ENCODE measurements at regions not wholly inside any gene's neighbourhood (a gene's known extent, or its start where the extent isn't known, plus 50 kb on each side); places are given as distances from the start of the nearest gene placed in this dataset.
"Not testable (repeated sequence)": the region's sequence is repeated elsewhere in the genome, so short reads cannot be mapped to it uniquely, and the experiment has no call there.

DNA sequence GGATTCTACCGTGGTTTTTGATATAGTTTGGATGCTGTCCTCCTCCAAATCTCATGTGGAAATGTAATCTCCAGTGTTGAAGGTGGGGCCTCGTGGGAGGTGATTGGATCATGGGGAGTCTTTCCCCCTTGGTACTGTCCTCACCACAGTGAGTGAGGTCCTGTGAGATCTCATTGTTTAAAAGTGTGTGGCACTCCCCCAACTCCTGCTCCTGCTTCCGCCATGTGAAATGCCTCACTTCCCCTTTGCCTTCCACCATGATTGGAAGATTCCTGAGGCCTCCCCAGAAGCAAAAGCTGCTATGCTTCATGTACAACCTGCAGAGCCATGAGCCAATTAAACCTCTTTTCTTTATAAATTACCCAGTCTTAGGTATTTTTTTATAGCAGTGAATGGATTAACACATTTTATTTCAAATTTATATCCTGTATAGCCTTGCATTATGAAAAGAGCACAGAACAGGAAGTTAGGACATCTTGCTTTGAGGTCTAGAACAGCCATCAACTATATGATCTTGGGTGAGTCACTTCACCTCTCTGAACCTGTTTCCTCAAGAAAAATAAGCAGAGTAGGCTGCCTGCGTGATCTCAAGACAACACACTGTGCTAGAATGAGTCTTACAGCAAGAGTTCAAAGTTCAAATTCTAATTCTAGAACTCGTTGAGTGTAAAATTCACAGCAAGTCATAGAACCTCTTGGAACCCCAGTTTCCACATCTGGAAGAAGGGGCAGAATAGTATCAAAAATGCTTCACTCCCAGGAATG lies 160.9 kb upstream of the EEA1 start:
- ATAC-seq: peak; percentile 38
- no peak for DNase-seq
- H3K36me3 ChIP-seq: no peaks in the 10 kb centered on the region
- peaks cover 0 to 8% of the 10 kb centered on the region in 2 donors for H3K9me3 ChIP-seq
- H3K4me1 ChIP-seq: no peaks in the 10 kb centered on the region
- TF ChIP-seq, protein P1, sequence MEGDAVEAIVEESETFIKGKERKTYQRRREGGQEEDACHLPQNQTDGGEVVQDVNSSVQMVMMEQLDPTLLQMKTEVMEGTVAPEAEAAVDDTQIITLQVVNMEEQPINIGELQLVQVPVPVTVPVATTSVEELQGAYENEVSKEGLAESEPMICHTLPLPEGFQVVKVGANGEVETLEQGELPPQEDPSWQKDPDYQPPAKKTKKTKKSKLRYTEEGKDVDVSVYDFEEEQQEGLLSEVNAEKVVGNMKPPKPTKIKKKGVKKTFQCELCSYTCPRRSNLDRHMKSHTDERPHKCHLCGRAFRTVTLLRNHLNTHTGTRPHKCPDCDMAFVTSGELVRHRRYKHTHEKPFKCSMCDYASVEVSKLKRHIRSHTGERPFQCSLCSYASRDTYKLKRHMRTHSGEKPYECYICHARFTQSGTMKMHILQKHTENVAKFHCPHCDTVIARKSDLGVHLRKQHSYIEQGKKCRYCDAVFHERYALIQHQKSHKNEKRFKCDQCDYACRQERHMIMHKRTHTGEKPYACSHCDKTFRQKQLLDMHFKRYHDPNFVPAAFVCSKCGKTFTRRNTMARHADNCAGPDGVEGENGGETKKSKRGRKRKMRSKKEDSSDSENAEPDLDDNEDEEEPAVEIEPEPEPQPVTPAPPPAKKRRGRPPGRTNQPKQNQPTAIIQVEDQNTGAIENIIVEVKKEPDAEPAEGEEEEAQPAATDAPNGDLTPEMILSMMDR (IDR thresholded peaks at IDR 0.05): no peak
- no peaks in the 10 kb centered on the region for H3K27me3 ChIP-seq
- H3K27ac ChIP-seq: no peak overlapping the region
- no peak overlapping the region for H3K4me3 ChIP-seq
- intact Hi-C loops (cut with DNase I): no loop called here

DNA sequence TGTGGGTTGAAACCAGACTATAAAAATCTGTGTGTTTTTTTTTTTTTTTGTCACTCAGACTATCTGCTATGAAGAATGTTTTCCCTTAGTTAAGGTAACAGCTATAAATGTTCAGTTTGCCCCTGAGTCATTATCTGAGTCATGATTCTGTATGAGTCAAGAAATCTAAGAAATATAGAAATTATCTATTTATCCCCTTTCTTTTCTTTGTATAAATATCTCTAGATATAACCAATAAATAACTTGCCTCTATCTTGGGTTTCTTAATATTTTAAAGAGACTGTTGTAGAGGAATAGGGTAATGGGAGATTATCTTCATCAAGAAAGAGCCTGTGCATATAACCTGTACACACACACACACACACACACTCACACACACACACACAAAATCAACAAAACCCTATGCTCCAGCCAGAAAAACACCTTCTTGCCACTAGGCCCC lies 161.7 kb upstream of the EEA1 start:
- intact Hi-C loops (cut with DNase I): no loop called here

DNA sequence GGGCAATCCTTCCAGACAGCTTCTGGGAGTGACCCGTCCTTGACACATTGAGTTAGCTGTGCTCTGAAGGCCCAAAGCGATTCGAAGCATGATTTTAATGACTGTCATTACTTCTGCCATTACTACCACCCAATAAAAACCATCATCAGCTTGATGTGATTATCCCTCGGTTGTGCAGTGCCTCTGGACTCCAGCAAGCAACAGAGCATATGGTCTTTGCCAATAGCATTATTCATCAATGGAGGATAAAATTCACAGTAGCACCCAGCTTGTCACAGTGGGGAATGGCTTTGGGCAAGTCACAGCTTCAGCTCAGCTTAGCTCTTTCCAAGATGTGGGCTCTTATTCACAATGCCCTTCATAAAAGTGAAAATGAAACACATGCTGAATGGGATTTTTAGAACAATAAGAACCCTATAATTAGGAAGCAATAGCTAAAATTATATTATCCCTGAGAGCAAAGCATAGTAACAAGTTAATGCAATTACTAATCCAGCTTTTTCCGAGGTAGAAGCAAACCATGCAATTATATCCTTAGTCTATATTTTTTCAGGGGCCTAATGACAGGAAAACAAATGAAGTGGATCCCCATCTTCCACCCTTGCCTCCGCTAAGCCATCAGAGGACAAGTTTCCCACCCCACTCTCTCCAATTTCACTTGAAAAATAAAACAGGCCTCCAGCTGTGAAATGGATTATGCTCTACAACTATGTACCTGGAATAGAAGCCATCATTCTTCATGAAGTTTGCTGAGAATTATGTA lies 163.0 kb upstream of the EEA1 start:
- TF ChIP-seq, protein P1 (IDR thresholded peaks at IDR 0.05): no peak
- H3K27me3 ChIP-seq: no peaks in the 10 kb centered on the region
- no peak overlapping the region for H3K4me3 ChIP-seq
- no peaks in the 10 kb centered on the region for H3K36me3 ChIP-seq
- ATAC-seq (no peak), DNase-seq (no peak)
- intact Hi-C loops (cut with DNase I): no loop called here
- no peaks in the 10 kb centered on the region for H3K4me1 ChIP-seq
- no peak overlapping the region for H3K27ac ChIP-seq
- no peaks in the 10 kb centered on the region for H3K9me3 ChIP-seq

More for the DNA sequence above, 161.7 kb upstream of the EEA1 start:
- Histone ChIP-seq H3K36me3 (no peaks in the 10 kb centered on the region), H3K27me3 (no peaks in the 10 kb centered on the region), H3K9me3 (peaks cover 0 to 8% of the 10 kb centered on the region in 2 donors), H3K27ac (no peak overlapping the region), H3K4me3 (no peak overlapping the region), H3K4me1 (no peaks in the 10 kb centered on the region)
- DNase-seq (no peak), ATAC-seq (no peak)
- TF ChIP-seq, protein P1 (IDR thresholded peaks at IDR 0.05): no peak

DNA sequence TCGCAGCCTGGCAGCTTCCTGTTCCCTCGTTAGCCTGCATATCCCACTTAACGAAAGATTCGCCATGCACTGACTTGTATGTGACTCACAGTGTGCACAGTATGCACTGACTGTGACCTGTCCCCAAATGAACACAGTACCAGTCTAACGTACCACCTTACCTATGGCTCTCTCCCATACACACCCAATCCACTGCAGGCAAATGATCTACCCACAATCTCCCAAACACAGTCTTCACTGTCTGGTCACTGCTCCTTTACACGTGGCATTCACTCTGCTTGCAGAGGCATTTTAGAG lies 163.5 kb upstream of the EEA1 start:
- intact Hi-C loops (cut with DNase I): no loop called here
- Histone ChIP-seq H3K4me3 (no peak overlapping the region), H3K36me3 (no peaks in the 10 kb centered on the region), H3K9me3 (no peaks in the 10 kb centered on the region), H3K27me3 (no peaks in the 10 kb centered on the region), H3K27ac (no peak overlapping the region), H3K4me1 (no peaks in the 10 kb centered on the region)
- DNase-seq (no peak), ATAC-seq (no peak)
- TF ChIP-seq, protein P1 (IDR thresholded peaks at IDR 0.05): no peak

DNA sequence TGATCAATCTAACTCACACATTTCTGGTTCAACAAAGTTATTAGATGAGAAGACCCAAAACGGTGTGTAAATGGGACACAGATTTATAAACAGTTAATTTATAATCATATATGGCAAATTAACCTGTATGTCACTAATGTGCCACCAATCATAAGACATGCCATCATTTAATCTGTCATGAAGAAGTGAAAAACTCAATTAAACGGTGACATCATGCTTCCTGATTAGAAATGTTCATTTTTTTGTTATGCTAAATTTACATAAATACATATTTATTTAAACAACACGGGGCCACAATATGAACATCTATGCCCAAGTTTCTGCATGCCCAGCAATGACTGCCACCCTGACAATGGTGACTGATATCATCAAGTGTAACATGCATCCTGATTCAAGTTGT lies 164.1 kb upstream of the EEA1 start:
- Histone ChIP-seq H3K4me3 (no peak overlapping the region), H3K27me3 (no peaks in the 10 kb centered on the region), H3K36me3 (no peaks in the 10 kb centered on the region), H3K4me1 (no peaks in the 10 kb centered on the region), H3K27ac (no peak overlapping the region), H3K9me3 (no peaks in the 10 kb centered on the region)
- intact Hi-C loops (cut with DNase I): no loop called here
- no peak for DNase-seq
- no peak for ATAC-seq
- TF ChIP-seq, protein P1 (IDR thresholded peaks at IDR 0.05): no peak

DNA sequence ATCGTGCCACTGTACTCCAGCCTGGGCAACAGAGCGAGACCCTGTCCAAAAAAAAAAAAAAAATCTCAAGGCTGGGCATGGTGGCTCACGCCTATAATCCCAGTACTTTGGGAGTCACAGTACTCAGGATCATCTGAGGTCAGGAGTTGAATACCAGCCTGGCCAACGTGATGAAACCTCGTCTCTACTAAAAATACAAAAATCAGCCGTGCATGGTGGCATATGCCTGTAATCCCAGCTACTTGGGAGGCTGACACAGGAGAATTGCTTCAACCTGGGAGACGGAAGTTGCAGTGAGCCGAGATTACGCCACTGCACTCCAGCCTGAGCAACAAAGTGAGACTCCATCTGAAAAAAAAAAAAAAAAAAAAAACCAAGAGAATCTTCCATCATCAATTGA lies 165.1 kb upstream of the EEA1 start:
- H3K36me3 ChIP-seq; H3K27me3 ChIP-seq; intact Hi-C loops (cut with DNase I); H3K4me3 ChIP-seq; DNase-seq; H3K27ac ChIP-seq; H3K4me1 ChIP-seq; ATAC-seq; H3K9me3 ChIP-seq: not testable (repeated sequence)

Data from left lung (tissue), 4 donors.